ENCODE measurements at regions not wholly inside any gene's neighbourhood (a gene's known extent, or its start where the extent isn't known, plus 50 kb on each side); places are given as distances from the start of the nearest gene placed in this dataset.
"Not testable (repeated sequence)": the region's sequence is repeated elsewhere in the genome, so short reads cannot be mapped to it uniquely, and the experiment has no call there.

DNA sequence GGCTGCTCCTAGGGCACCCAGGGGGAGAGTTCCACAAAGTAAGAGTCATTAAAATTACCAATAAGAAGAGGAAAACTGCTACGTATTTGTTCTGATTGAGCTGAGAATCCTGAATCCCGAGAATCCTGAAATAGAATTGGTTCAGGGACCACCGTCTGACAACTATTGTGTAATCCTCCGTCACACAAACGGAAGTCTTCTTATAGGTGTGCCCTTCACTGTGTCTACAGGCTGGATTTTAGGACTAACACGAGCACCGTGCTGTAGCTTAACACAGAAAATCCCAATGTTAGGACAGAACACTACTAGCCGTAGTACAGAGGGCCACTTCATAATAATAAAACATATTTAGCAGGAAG lies 50.6 kb upstream of the RNF182 start:
- DNase-seq = no peak

DNA sequence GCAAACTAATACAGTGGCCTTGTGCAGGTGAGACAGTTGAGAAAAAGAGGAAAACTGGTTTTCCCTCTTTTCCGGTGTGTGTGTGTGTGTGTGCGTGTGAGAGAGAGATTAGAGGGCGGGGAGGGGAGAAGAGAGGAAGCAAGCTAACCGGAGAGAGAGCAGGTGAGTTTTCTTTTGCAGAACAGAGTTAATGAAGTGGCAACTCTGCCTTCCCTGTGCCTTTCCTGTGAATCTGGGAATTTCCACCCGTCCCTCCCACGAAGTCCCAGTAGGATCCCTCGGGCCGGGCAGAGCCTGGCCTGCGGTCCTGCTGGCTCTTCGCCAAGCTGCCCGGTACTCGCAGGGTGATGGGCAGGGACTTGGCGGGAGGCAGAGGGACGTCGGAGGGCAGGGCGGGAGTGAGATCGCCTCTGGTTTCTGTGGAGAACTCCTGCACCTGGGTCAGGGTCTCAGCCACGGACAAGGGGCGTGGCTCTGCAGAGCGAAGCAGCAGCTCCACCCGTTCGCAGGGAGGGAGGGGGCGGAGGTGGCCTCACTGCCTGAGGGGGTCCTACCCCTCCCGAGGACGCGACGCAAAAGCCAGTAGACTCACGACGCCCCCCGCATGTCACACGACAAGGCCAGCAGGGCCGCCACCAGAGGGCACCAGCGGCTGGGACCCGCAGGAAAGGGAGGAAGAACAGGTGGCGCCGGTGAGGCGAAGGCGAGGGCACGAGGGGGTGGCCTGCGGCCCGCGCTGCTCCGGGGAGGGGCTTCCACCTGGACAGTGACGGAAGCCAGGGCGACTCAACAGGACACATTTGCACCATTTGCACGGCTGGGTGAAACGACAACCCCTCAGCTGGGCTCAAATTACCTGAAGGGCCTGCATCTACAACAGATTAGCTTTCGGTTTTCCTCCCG lies 51.2 kb upstream of the RNF182 start:
- DNase-seq = peak; percentile 77 to 79

DNA sequence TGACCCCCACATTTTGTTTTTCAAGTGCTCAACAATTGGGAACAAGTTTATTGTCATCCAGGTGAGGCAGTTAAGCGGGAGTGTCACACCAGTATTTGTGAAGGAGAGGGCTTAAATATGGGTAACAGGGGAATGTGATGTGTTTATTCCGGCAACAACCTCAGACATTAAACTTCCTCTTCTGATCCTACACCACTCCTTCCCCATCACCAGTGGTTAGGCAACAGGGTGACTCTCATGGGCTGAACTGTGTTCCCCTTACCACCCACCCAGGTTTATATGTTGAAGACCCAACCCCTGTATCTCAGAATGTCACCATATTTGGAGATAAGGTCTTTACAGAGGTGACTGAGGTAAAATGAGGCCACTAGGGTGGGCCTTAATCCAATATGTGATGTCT lies 52.1 kb upstream of the RNF182 start:
- DNase-seq = no peak

DNA sequence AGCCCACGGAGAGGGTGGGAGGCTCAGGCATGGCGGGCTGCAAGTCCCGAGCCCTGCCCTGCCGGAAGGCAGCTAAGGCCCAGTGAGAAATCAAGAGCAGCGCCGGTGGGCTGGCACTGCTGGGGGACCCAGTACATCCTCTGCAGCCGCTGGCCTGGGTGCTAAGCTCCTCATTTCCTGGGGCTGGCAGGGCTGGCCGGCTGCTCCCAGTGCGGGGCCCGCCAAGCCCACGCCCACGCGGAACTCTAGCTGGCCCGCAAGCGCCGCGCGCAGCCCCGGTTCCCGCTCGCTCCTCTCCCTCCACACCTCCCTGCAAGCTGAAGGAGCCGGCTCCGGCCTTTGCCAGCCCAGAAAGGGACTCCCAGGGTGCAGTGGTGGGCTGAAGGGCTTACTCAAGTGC lies 52.7 kb upstream of the RNF182 start:
- DNase-seq = not testable (repeated sequence)

DNA sequence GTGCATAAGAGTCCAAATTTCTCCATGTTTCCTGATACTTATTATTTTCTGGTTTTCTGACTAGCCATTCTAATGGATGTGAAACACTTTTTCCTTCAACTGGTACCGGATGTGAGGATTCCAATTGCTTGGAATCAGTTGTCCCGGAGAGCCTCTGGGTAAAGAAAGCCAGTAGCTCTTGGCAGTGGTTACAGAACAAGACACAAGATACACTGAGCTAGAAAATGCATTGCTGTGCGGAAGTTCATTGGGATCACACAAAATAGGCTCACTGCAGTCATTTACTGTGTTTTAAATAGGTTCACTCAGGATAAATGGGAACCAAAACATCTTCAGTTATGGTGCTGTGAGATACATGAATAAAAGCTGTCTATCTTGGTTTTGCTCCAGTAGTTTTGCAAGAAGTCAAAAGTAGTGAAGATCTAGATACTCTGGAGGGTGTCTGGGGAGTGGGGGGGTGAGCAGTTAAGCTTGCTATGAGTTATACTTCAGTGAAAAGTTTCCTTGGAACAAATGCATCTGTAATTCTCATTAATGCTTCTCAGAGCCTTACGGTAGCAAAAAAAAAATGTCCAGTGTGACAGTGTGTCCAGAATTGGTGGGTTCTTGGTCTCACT lies 54.4 kb upstream of the RNF182 start:
- no peak for DNase-seq

DNA sequence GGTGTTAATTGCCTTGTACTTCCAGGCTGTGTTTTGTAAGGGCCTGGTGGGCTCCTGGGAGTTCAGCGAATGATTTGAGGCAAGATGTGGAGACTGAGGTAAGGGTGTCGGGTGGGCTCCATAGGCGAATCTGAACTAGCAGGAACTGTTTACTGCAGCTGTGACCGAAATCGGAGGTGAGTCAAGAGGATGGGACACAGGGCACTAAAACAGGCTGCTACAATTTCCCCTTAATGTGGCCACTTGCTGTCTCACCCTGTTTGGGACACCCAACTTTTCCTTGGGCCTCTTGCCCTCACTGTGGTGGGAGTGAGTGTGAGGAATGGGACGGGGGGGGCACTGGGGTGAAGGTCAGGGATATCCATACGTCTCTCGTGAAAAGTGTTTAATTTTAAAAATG lies 53.9 kb upstream of the MCUR1 start:
- no peak for DNase-seq

DNA sequence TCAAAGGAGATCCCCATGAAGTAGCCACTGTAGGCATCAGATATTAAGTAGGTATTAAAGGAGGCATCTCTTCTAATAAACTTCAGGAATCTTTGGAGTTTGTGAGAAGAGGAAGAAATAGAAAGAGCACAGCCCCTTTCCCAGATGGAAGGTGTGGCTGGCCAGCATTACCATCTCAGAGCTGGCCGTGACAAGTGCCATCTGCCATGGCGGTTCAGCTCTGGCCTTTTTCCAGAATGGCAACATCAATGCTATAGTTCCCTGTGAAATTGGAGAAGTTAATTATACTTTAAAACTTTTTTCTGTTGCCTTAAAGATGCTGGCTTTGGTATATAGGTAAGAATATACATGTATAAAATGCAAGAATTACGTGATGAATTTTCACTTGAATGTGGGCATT lies 51.9 kb upstream of the MCUR1 start:
- no peak for DNase-seq

DNA sequence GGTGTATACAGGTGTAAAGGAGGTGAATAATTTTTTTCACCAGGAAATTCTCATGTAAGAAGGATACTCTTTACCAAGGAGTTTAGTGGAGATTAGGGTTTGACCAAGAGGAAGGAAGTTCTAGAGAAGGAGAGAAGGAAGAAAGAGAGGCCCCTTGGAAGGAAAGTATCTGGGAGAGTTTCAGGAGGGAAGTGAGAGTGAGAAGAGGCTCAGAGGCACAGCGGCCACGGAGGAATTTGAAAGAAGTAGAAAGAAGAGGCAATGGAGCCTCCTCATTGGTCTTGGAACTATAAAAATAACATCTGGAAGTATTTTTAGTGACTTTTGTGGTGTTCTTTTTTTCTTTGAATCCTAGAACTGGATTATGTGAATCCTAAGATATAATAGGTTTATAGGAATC lies 50.8 kb upstream of the MCUR1 start:
- DNase-seq = no peak

DNA sequence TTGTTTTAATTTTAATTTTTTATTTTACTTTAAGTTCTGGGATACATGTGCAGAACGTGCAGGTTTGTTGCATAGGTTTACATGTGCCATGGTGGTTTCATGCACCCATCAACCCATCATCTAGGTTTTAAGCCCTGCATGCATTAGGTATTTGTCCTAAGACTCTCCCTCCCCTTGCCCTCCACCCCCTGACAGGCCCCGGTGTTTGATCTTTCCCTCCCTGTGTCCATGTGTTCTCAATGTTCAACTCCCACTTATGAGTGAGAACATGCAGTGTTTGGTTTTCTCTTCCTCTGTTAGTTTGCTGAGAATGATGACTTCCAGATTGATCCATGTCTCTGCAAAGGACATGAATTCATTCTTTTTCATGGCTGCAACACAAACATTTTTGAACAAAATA lies 50.3 kb upstream of the MCUR1 start:
- DNase-seq = not testable (repeated sequence)

Measured in activated CD4-positive, alpha-beta T cell treated with anti-CD3 and anti-CD28 coated beads, Interleukin-2, amount 50 U/mL, for 48 hours (primary cell).